PC-3 (cell line): ENCODE measurements at regions not wholly inside any gene's neighbourhood (a gene's known extent, or its start where the extent isn't known, plus 50 kb on each side); places are given as distances from the start of the nearest gene placed in this dataset.

Source experiments
- ATAC-seq: fragments of 200-7000 bp; cut with Tn5 transposase; 2 replicates; pipeline ENCODE4 v1.9.1; 2020; ENCODE audit warnings: mild to moderate bottlenecking, moderate library complexity
- BruUV-seq: library from RNA; stranded (reverse); fragments of 400-500 nt; replicated peaks from 2 replicates; lab custom pipeline; 2021; lab: Mats Ljungman, UMichigan
- CTCF ChIA-PET: fragments of 300-600 bp; sonication (Branson Sonifier 250); formaldehyde crosslinking; loops from one replicate; lab custom pipeline; 2022; ENCODE audit warnings: antibody characterized with exemption; lab: Charles Lee
- POLR2A ChIA-PET: fragments of 300-600 bp; sonication (Branson Sonifier 250); formaldehyde crosslinking; loops from one replicate; lab custom pipeline; 2022; ENCODE audit warnings: antibody characterized with exemption; ENCODE audit not compliant: unreplicated experiment; lab: Charles Lee
- DNase-seq: peaks from one replicate; pipeline ENCODE4 v3.0.0-alpha.2; 2015
- H2AFZ ChIP-seq: fragments of 300-600 bp; sonication (generic); 2 replicates; pipeline ENCODE4 v1.6.0; 2016; ENCODE audit warnings: antibody characterized with exemption, low read length
- H3F3A ChIP-seq: fragments of 300-600 bp; sonication (generic); one replicate; pipeline ENCODE4 v1.6.0; 2017; ENCODE audit warnings: antibody characterized with exemption, low read length, control low read depth, mild to moderate bottlenecking; ENCODE audit not compliant: unreplicated experiment
- H3K27ac ChIP-seq: fragments of 300-600 bp; sonication (generic); 2 replicates; pipeline ENCODE4 v1.5.1; 2016; ENCODE audit warnings: mild to moderate bottlenecking, low read length
- H3K27me3 ChIP-seq: fragments of 300-600 bp; sonication (generic); 2 replicates; pipeline ENCODE4 v1.6.1; 2016; ENCODE audit warnings: low read length, mixed read lengths
- H3K36me3 ChIP-seq: fragments of 300-600 bp; sonication (generic); 2 replicates; pipeline ENCODE4 v1.6.1; 2016; ENCODE audit warnings: low read depth, mixed run types, low read length, mixed read lengths
- H3K4me1 ChIP-seq: fragments of 300-600 bp; sonication (generic); 2 replicates; pipeline ENCODE4 v1.5.1; 2016; ENCODE audit warnings: low read length; ENCODE audit not compliant: insufficient read depth
- H3K4me2 ChIP-seq: fragments of 300-600 bp; sonication (generic); 2 replicates; pipeline ENCODE4 v1.6.0; 2016; ENCODE audit warnings: low read length
- H3K4me3 ChIP-seq: fragments of 300-600 bp; sonication (generic); 2 replicates; pipeline ENCODE4 v1.5.1; 2016; ENCODE audit warnings: mild to moderate bottlenecking, low read length, mixed read lengths
- H3K79me2 ChIP-seq: fragments of 300-600 bp; sonication (generic); 2 replicates; pipeline ENCODE4 v1.6.1; 2017; ENCODE audit warnings: low read length, mixed read lengths
- H3K9ac ChIP-seq: fragments of 300-600 bp; sonication (generic); 2 replicates; pipeline ENCODE4 v1.6.0; 2016; ENCODE audit warnings: mild to moderate bottlenecking, low read length
- H3K9me2 ChIP-seq: fragments of 300-600 bp; sonication (generic); replicated peaks from 2 replicates; pipeline ENCODE4 v1.6.1; 2016; ENCODE audit warnings: mixed run types, low read length, mixed read lengths
- H3K9me3 ChIP-seq: fragments of 300-600 bp; sonication (generic); 2 replicates; pipeline ENCODE4 v1.6.1; 2016; ENCODE audit warnings: low read length, mixed read lengths
- H4K20me1 ChIP-seq: fragments of 300-600 bp; sonication (generic); 2 replicates; pipeline ENCODE4 v1.6.1; 2016; ENCODE audit warnings: low read length, mixed read lengths
- EZH2 ChIP-seq: fragments of 300-600 bp; sonication (generic); IDR thresholded peaks from one replicate; pipeline ENCODE4 v1.6.1; 2017; ENCODE audit warnings: antibody characterized with exemption, mild to moderate bottlenecking, low read length; ENCODE audit not compliant: unreplicated experiment
- EZH2phosphoT487 ChIP-seq: fragments of 300-600 bp; sonication (generic); IDR thresholded peaks from 2 replicates; pipeline ENCODE4 v1.6.1; 2018; ENCODE audit warnings: mild to moderate bottlenecking, antibody characterized with exemption, low read length, borderline replicate concordance
- intact Hi-C: fragments of 100-400 bp; cut with micrococcal nuclease; formaldehyde crosslinking; loops from 2 replicates; pipeline ENCODE4 v1.9.0; 2023
- TF ChIP-seq, protein P1 (sequence below): fragments of 300-600 bp; sonication (generic); conservative IDR thresholded peaks from 2 replicates; pipeline ENCODE4 v1.5.1; 2017; ENCODE audit warnings: antibody characterized with exemption, low read depth, mild to moderate bottlenecking, low read length

GRCh38 chr18:76281565-76281964 lies 213.5 kb downstream of the ZNF516 start:
- no peak for TF ChIP-seq EZH2
- TF ChIP-seq, protein P1, sequence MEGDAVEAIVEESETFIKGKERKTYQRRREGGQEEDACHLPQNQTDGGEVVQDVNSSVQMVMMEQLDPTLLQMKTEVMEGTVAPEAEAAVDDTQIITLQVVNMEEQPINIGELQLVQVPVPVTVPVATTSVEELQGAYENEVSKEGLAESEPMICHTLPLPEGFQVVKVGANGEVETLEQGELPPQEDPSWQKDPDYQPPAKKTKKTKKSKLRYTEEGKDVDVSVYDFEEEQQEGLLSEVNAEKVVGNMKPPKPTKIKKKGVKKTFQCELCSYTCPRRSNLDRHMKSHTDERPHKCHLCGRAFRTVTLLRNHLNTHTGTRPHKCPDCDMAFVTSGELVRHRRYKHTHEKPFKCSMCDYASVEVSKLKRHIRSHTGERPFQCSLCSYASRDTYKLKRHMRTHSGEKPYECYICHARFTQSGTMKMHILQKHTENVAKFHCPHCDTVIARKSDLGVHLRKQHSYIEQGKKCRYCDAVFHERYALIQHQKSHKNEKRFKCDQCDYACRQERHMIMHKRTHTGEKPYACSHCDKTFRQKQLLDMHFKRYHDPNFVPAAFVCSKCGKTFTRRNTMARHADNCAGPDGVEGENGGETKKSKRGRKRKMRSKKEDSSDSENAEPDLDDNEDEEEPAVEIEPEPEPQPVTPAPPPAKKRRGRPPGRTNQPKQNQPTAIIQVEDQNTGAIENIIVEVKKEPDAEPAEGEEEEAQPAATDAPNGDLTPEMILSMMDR = no peak
- TF ChIP-seq EZH2phosphoT487 = no peak
- Histone ChIP-seq H3K9me2 (no peaks in the 10 kb centered on the region), H3K4me2 (no peak overlapping the region), H3K9me3 (no peaks in the 10 kb centered on the region), H4K20me1 (no peaks in the 10 kb centered on the region), H3K36me3 (no peaks in the 10 kb centered on the region), H3K27ac (no peak overlapping the region), H3K9ac (no peak overlapping the region), H2AFZ (no peak overlapping the region), H3K79me2 (no peaks in the 10 kb centered on the region), H3F3A (no peaks in the 10 kb centered on the region), H3K4me3 (no peak overlapping the region), H3K27me3 (peaks cover 47% of the 10 kb centered on the region), H3K4me1 (no peaks in the 10 kb centered on the region)
- intact Hi-C loops = no loop called here
- no peak for ATAC-seq
- CTCF ChIA-PET = no interaction called here
- DNase-seq = no peak
- no TSS peak for BruUV-seq
- POLR2A ChIA-PET = no interaction called here

DNA sequence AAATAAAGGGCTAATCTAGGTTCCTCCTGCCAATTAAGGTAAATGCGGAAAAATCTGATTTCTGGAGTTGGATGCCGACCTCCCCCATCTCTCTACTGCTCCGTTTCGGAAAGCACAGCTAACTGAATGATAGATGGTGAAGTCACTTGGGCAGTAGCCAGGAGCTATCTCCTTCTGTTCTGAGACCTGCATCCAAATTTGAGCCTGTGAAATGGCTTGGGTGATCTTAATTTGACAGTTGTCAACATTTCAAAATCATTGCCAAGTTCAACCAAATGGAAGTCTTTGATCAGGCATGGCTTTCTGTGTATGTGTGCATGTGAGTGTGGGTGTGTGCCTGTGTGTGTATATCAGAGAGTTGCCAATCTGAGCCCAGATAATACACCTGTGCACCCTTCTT lies 217.2 kb downstream of the ZNF516 start:
- H3K27me3 ChIP-seq = peaks cover 53% of the 10 kb centered on the region
- no peaks in the 10 kb centered on the region for H3K4me1 ChIP-seq
- BruUV-seq = no TSS peak

DNA sequence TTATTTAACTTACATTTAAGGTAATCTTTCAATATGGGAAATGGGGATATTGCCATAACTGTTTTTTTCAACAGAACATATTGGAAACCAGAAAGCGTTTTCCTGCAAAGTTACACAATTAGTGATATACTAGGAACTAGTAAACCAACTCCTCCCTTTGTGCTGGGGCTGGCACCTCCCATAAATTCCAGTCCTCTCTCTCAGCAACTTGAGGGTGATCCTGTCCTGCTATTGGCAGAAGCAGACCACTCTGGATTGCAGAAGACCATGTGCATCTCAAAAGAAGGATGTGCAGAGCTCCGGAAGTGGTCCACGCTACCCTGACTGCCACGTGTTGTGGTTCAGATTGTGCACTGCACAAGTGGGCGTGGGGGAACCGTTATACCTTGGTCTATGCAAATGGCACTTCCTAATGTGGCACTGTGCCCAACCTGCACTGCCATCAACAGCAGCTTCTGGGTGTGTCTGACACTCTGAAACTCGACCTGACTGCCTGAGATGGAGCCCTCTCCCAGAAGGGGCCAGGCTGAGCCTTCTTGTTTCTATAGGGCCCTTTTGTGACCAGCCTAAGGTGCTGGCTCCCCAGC lies 219.2 kb downstream of the ZNF516 start:
- intact Hi-C loops = no loop called here
- Histone ChIP-seq H3K9me3 (no peaks in the 10 kb centered on the region), H2AFZ (no peak overlapping the region), H3K4me1 (no peaks in the 10 kb centered on the region), H3K79me2 (no peaks in the 10 kb centered on the region), H3K4me3 (no peak overlapping the region), H4K20me1 (no peaks in the 10 kb centered on the region), H3K9me2 (no peaks in the 10 kb centered on the region), H3K27me3 (peaks cover 53% of the 10 kb centered on the region), H3K9ac (no peak overlapping the region), H3F3A (no peaks in the 10 kb centered on the region), H3K36me3 (no peaks in the 10 kb centered on the region), H3K27ac (no peak overlapping the region), H3K4me2 (no peak overlapping the region)
- ATAC-seq (no peak), DNase-seq (no peak)
- ChIA-PET CTCF (no interaction called here), POLR2A (no interaction called here)
- no peak for TF ChIP-seq EZH2
- TF ChIP-seq, protein P1 = no peak
- no peak for TF ChIP-seq EZH2phosphoT487
- BruUV-seq = no TSS peak

More for the DNA sequence above, 217.2 kb downstream of the ZNF516 start:
- Histone ChIP-seq H3K36me3 (no peaks in the 10 kb centered on the region), H3K79me2 (no peaks in the 10 kb centered on the region), H2AFZ (no peak overlapping the region), H3K9ac (no peak overlapping the region), H3K27ac (no peak overlapping the region), H3K9me2 (no peaks in the 10 kb centered on the region), H3K4me3 (no peak overlapping the region), H4K20me1 (no peaks in the 10 kb centered on the region), H3K4me2 (no peak overlapping the region), H3K9me3 (no peaks in the 10 kb centered on the region), H3F3A (no peaks in the 10 kb centered on the region)
- ATAC-seq (no peak), DNase-seq (no peak)
- intact Hi-C loops = no loop called here
- CTCF ChIA-PET = no interaction called here
- TF ChIP-seq EZH2phosphoT487 (no peak), EZH2 (no peak)
- TF ChIP-seq, protein P1 = no peak
- POLR2A ChIA-PET = no interaction called here
